Type B pancreatic cell (in vitro differentiated cells): ENCODE measurements at regions not wholly inside any gene's neighbourhood (a gene's known extent, or its start where the extent isn't known, plus 50 kb on each side); places are given as distances from the start of the nearest gene placed in this dataset.

ENCODE experiments used
- DNase-seq: peaks from one replicate; pipeline ENCODE4 v3.0.0; 2021; ENCODE audit warnings: mixed read lengths; ENCODE audit not compliant: unreplicated experiment; ENCODE audit errors: extremely low spot score
- H3K27ac Mint-ChIP-seq: 2 replicates; pipeline ENCODE4 v1.8.0; 2021; ENCODE audit warnings: mild to moderate bottlenecking, mixed read lengths
- H3K27me3 Mint-ChIP-seq: 2 replicates; pipeline ENCODE4 v1.8.0; 2021; ENCODE audit warnings: mixed read lengths
- H3K36me3 Mint-ChIP-seq: 2 replicates; pipeline ENCODE4 v1.8.0; 2021; ENCODE audit warnings: mixed read lengths
- H3K4me1 Mint-ChIP-seq: one replicate; pipeline ENCODE4 v1.8.0; 2021; ENCODE audit warnings: mixed read lengths; ENCODE audit not compliant: unreplicated experiment
- H3K4me3 Mint-ChIP-seq: 2 replicates; pipeline ENCODE4 v1.8.0; 2021; ENCODE audit warnings: mild to moderate bottlenecking, mixed read lengths
- H3K9me3 Mint-ChIP-seq: 2 replicates; pipeline ENCODE4 v1.8.0; 2021; ENCODE audit warnings: mixed read lengths
- CTCF ChIP-seq: fragments of 200-600 bp; sonication (generic); conservative IDR thresholded peaks from 2 replicates; pipeline ENCODE4 v1.5.0; 2021; ENCODE audit warnings: antibody characterized with exemption, mild to moderate bottlenecking

DNA sequence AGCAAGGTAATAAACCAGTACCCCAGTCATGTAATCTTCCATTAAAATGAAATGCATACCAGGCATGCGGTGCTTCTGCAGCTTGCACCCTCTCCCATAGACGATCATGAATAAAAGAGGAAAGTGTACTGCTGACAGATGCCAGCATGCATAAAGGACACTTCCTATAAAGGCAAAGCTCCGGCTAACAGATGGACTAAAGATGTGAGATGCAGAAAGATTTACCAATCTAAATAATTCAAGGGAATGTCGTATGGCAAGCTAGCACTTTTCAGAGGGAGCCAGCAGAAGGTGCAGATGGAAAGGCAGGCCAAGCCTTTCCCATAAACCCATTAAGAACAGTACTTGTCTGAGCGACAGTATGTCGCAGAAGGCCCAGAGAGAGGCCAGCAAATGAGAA lies 542.0 kb downstream of the NUF2 start:
- H3K27me3 Mint-ChIP-seq = no peaks in the 10 kb centered on the region
- H3K4me1 Mint-ChIP-seq = no peaks in the 10 kb centered on the region
- DNase-seq = no peak
- peaks cover 3% of the 10 kb centered on the region for H3K9me3 Mint-ChIP-seq
- no peak for TF ChIP-seq CTCF
- no peak overlapping the region for H3K27ac Mint-ChIP-seq
- no peaks in the 10 kb centered on the region for H3K36me3 Mint-ChIP-seq
- no peak overlapping the region for H3K4me3 Mint-ChIP-seq

DNA sequence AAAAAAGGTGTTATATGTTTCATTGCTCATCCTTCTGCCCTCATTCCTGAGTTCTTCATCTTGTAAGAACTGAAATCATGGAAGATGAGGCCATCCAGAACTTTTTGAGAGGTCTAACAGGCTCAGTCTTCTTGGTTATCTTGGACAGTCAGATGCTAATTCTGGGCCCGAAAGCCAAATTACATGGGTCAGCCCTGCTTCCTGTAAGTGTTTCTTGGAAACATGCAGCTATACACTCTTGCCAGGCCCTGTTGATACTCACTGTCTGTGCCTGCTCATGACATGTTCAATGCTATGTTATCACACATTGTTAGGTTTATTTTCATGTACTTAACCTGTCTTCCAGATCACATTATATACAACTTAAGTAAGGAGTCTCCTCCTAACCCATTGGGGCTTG lies 542.5 kb downstream of the NUF2 start:
- H3K4me3 Mint-ChIP-seq = no peak overlapping the region
- H3K4me1 Mint-ChIP-seq = no peaks in the 10 kb centered on the region
- no peaks in the 10 kb centered on the region for H3K36me3 Mint-ChIP-seq
- DNase-seq = no peak
- no peak for TF ChIP-seq CTCF
- H3K27me3 Mint-ChIP-seq = no peaks in the 10 kb centered on the region
- peaks cover 3% of the 10 kb centered on the region for H3K9me3 Mint-ChIP-seq
- H3K27ac Mint-ChIP-seq = no peak overlapping the region

- H3K27ac Mint-ChIP-seq = no peak overlapping the region
- H3K27me3 Mint-ChIP-seq = no peaks in the 10 kb centered on the region
- no peaks in the 10 kb centered on the region for H3K4me1 Mint-ChIP-seq
- DNase-seq = no peak
- TF ChIP-seq CTCF = no peak
- no peak overlapping the region for H3K4me3 Mint-ChIP-seq
- peaks cover 11% of the 10 kb centered on the region for H3K9me3 Mint-ChIP-seq
- no peaks in the 10 kb centered on the region for H3K36me3 Mint-ChIP-seq
These were observed 544.8 kb downstream of the NUF2 start for GRCh38 chr1:163866564-163866963.

- Mint-ChIP-seq H3K9me3 (peaks cover 7% of the 10 kb centered on the region), H3K36me3 (no peaks in the 10 kb centered on the region)
These were observed 548.9 kb downstream of the NUF2 start for GRCh38 chr1:163870666-163871065.

GRCh38 chr1:163872067-163872466 lies 550.3 kb downstream of the NUF2 start:
- no peaks in the 10 kb centered on the region for H3K36me3 Mint-ChIP-seq
- H3K27me3 Mint-ChIP-seq = no peaks in the 10 kb centered on the region
- no peak overlapping the region for H3K4me3 Mint-ChIP-seq
- no peak overlapping the region for H3K27ac Mint-ChIP-seq
- TF ChIP-seq CTCF = no peak
- H3K4me1 Mint-ChIP-seq = peaks cover 23% of the 10 kb centered on the region
- peaks cover 7% of the 10 kb centered on the region for H3K9me3 Mint-ChIP-seq
- no peak for DNase-seq

More at GRCh38 chr1:163870666-163871065, 548.9 kb downstream of the NUF2 start:
- no peak for TF ChIP-seq CTCF
- Mint-ChIP-seq H3K27me3 (no peaks in the 10 kb centered on the region), H3K4me3 (no peak overlapping the region), H3K4me1 (peaks cover 12% of the 10 kb centered on the region), H3K27ac (no peak overlapping the region)
- no peak for DNase-seq

DNA sequence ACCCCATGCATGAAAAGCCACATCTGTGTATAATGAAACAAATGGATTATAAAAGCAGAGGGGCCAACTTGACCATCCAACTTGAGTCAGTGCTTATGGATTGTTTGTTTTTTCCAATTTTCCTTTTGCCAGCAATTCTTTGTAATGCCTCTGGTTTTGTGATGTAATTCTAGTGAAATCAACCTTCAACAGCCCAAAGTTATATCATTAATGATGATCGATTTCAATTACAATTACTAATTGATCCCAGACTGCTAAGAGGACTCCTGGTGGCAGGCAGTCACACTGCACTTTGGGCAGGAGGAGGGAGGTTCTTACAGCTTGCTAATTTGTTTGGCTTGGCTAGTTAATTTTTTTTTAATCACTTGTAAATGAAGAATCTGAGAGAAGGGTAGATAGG lies 552.3 kb downstream of the NUF2 start:
- Mint-ChIP-seq H3K36me3 (no peaks in the 10 kb centered on the region), H3K4me3 (no peak overlapping the region), H3K27ac (no peak overlapping the region), H3K4me1 (peaks cover 26% of the 10 kb centered on the region), H3K9me3 (peaks cover 7% of the 10 kb centered on the region), H3K27me3 (no peaks in the 10 kb centered on the region)
- TF ChIP-seq CTCF = peak; percentile 67
- no peak for DNase-seq
